ENCODE measurements at regions not wholly inside any gene's neighbourhood (a gene's known extent, or its start where the extent isn't known, plus 50 kb on each side); places are given as distances from the start of the nearest gene placed in this dataset.
A peak's percentile ranks its signal among the peaks of the same experiment; 100 is the strongest.
"Not testable (repeated sequence)": the region's sequence is repeated elsewhere in the genome, so short reads cannot be mapped to it uniquely, and the experiment has no call there.

DNA sequence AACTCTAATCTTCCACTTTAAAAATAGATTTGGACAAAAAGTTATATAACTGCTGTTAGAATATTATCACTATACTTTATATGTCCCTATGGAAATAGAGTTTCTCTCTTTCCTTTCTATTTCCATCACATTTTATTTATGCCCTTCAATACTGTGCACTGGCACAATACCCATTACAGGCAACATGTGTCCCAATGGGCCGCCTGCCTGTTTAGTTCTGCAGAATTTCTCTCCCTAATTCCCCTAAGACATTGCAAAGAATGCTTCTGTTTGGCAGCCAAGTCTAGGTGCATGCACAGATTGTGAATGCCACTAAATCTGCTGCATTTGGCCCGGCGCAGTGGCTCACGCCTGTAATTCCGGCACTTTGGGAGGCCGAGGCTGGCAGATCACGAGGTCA is 520.4 kb upstream of the FLRT2 start:
- DNase-seq, result no peak

DNA sequence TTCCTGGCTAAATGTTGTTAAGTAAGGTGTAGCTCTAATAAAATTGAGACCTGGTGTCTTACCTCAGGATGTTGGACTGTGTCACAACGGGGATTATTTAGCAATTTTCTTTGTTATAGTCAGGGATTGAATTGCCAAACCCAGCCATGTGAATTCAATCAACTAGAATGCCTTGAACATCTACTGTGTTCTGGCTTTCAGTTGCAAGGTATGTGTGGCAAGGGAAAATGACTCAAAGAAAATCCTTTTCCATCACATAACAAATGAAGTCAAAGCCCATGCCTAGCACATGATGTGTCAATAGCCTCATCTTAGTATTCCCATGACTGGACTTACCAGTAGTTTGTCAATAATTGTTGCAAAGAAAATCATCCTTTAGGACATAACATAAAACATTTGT is 519.8 kb upstream of the FLRT2 start:
- no peak for DNase-seq

- no peak for DNase-seq
These were observed 513.4 kb upstream of the FLRT2 start for GRCh38 chr14:85016496-85016895.

GRCh38 chr14:85023866-85024265 is 506.1 kb upstream of the FLRT2 start:
- not testable (repeated sequence) for DNase-seq

GRCh38 chr14:85024931-85025330 is 505.0 kb upstream of the FLRT2 start:
- DNase-seq, result no peak

DNA sequence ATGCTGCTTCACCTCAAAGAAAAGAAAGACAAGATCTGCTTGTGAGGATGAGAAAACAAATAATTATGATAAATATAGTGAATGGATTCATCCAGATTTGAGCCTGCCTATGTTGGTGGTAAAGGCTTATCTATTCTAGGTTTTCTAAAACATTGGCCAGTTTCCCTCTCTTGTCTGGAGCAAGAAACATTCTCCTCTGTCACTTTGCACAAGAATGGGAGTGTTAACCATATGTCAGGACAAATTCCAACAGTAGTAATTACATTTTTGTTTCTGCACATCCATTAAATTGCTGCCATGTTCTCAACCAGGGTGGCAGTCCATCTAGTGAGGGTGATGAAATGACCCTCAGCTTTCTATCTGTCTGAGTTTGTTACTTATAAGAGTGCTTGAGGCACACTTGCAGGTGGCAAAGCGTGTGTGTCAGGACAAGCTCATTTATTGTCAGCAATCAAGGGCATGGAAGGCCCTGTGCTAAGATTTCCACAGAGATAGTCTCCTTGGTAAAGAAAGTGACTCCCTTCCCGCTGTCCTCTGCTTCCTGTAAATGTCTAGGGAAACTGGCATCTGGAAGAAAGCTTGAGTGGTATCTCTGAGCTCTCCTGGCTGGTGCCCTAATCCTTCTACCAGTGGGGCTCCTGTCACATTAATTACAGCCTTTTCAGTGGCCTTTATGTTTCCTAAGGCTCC is 502.1 kb upstream of the FLRT2 start:
- DNase-seq, result no peak

GRCh38 chr14:85037411-85037810 is 492.5 kb upstream of the FLRT2 start:
- no peak for DNase-seq

- no peak for DNase-seq
These were observed 491.2 kb upstream of the FLRT2 start for GRCh38 chr14:85038526-85039352.

DNA sequence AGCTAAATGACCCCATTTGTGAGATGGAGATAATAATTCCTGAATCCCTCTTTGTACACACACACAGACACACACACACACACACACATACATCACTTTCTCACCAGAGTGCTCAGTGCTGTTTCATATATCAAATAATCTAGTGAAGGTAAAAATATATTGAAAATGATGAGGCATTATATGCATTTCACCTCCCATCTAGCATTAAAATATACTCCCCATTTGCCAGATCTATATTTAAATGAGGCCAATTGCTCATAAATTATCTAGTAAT is 490.7 kb upstream of the FLRT2 start:
- DNase-seq, result no peak

DNA sequence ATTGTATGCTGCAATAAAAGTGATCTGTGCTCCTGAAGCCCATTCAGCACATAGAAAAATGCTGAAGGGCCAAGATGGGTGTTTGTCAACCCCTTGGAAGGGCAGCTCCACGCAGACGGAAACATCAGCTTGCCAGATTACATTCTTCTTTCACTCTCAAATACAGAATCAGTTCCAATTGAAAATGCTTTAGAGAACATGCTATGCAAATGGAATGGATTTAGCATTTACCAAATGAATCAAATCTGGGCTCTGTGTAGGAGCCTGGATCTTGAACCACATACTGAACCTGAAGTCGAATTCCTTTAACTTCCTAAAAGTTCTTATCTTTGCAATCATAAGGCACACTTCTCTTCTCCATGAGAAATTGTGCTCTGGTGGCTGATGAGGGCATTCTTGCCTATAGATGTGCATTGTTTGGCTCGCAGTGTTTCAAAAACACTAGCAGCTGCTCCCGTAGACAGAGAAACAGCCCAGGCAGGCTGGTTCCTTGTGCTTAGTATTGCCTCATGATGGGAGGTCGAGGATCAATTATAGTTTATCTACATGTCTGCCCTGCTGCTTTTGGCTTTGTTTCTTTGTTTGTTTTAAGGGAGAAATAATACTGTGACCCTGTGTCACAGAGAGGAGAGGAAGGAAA is 489.8 kb upstream of the FLRT2 start:
- DNase-seq, result no peak

DNA sequence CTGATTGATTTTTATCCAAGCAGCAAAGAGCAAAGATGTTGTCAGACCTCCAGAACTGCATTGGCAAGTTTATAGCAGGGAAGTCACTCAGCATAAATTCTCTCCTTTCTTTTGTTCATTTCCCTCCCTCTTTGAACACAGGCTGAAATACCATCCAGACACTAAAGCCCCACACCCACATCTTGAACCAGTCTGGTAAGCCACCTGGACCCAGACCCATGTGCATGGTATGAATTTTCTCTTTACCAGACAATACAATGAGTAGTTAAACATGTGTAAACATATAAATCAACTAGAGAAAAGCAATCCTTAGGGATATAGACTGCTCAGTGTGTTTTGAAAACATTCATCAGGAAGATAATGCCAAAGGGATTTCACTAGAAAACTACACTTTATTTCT is 488.3 kb upstream of the FLRT2 start:
- no peak for DNase-seq

GRCh38 chr14:85042301-85042700 is 487.6 kb upstream of the FLRT2 start:
- DNase-seq, result no peak

DNA sequence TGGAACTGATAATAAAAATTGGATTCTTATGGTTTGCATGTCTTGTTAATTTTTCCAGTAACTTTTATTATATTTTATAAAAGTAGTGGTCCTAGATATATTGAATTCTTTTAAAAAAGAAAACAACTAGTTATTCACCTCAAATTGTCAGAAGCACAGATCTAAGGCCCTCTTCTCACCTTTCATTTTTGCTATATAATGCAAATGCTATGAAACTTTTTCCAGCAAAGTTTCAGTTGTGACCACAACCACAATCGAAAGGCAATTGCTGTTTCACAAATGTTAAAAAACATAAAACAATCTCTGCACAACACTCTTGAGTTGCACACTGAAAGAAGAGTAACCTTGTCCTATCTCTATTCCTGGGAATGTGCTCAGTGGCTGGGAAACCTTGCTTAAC is 479.8 kb upstream of the FLRT2 start:
- DNase-seq, result peak in 1 of 5 experiments; percentile 18

DNA sequence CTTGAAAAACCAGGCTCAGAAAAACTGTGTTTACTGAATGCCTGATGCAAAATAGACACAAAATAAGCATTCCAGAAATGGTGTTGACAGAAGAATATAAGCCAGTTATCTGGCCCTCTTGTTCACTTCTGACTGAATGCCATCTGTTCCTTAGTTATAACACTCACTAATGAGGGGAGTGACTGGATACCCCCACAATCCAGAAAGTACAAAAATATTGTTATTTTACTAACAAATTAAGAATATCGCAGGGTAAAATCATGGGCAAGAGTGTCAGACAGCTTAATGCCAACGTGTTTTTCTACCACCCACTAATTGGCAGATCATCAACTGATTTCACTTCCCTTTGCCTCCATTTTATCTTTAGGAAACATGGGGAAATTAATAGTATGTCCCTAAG is 477.3 kb upstream of the FLRT2 start:
- DNase-seq, result no peak

- no peak for DNase-seq
These were observed 475.8 kb upstream of the FLRT2 start for GRCh38 chr14:85054178-85054577.

DNA sequence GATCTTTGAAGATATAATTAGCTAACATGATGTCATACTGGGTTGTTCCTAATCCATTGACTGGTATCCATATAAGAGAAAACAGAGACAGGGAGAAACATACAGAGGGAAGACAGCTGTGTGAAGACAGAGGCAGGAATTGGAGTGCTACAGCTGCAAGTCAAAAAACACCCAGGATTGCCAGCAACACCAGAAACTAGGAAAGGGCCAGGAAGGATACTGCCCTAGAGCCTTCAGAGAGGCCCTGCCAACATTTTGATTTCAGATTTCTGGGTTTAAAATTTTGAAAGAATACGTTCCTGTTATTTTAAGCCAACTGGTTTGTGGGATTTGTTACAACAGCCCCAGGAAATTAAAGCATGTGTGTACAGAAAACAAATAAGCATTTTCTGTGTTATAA is 473.7 kb upstream of the FLRT2 start:
- no peak for DNase-seq

- DNase-seq, result no peak
These were observed 472.7 kb upstream of the FLRT2 start for GRCh38 chr14:85057221-85057620.

DNA sequence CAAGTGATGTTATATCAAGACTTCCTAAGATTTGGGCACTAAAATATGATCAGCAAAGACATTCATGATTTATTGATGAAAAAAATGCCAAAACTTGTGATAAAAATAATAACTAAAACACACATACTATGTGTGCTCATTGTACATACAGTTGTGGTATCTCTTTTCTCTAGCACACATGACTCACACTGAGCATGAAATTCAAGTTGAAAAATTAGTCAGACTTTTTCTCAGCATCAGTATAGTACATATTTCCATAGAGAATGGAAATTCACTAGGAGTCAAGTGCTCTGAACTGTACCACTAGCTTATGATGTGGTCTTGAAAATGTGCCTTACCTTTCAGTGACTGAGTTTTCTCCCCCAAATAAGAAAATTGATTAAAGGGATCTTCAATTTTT is 471.8 kb upstream of the FLRT2 start:
- no peak for DNase-seq

DNA sequence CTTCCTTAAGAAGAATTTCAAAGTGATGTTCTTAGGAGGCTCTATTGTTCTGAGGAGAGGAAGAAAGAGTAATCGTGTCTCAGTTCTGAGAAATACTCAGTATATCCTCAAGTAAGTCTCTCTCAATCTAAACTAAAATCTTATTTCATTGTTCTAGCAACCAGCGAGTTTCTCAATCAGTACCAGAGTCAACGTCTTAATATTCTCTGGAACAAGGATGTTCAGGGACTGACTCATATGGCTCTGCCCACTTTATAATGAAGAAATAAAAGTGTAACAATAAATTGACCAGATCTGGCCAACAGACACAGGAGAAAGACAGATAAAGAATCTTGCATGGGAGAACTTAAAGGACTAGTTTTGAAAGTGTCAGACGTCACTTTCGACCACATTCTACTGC is 469.8 kb upstream of the FLRT2 start:
- no peak for DNase-seq

DNA sequence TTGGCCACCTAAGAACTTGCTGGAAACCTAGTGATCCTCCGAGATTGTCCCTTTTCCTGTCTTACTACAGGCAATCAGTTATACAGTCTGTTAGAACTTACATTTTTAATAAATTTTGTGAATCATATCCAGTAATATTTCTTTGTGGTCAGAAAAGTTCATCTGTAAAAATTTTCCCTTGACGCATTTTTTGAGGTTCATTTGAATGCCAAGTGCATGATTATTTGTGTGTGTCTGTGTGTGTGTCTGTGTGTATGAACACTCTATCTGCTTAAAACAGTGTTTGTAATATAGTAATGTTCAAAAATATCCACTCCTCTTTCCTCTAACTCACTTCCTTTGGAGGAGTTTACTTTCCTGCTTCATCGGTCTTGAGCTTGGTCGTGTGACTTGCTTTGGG is 468.7 kb upstream of the FLRT2 start:
- DNase-seq, result no peak

DNA sequence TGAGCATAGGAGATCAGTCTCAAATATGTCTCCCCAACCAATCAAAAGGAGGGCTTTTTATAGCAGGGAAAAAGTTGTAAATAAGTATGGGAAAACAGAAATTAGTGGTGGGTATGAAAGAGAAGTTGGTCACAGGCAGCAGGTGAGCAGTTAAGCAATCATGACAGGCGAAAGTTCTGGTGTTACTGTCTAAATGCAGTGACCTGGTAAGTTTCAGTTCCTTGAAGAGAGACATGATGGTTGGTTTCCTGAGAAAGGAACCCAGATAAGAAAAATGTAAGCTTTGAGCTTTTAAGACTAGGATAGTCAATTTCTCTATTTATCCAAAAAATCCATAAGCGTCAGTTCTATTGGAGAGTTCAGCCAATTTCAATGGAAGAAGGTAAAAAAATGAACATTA is 466.2 kb upstream of the FLRT2 start:
- no peak for DNase-seq

GRCh38 chr14:85071447-85071846 is 458.5 kb upstream of the FLRT2 start:
- DNase-seq, result no peak

- no peak for DNase-seq
These were observed 455.0 kb upstream of the FLRT2 start for GRCh38 chr14:85074955-85075354.
